Fibroblast of lung (primary cell): ENCODE measurements at regions not wholly inside any gene's neighbourhood (a gene's known extent, or its start where the extent isn't known, plus 50 kb on each side); places are given as distances from the start of the nearest gene placed in this dataset.

Experiments used
- DNase-seq, 2 donors: peaks; one replicate each; pipeline versions ENCODE4 v3.0.0 to v3.0.0-alpha.2; 2010; ENCODE audit warnings: low read depth in 2 of 2
- H2AFZ ChIP-seq: 2 replicates; pipeline ENCODE4 v1.5.1; 2012; ENCODE audit warnings: low read length, control low read depth, inconsistent platforms
- H3K27ac ChIP-seq: 2 replicates; pipeline ENCODE4 v1.5.1; 2011; ENCODE audit warnings: low read length, control low read depth; ENCODE audit not compliant: insufficient read depth
- H3K27me3 ChIP-seq: 2 replicates; pipeline ENCODE4 v1.5.1; 2011; ENCODE audit warnings: mild to moderate bottlenecking, low read length; ENCODE audit not compliant: control insufficient read depth, insufficient read depth
- H3K36me3 ChIP-seq: 2 replicates; pipeline ENCODE4 v1.5.1; 2011; ENCODE audit warnings: low read length; ENCODE audit not compliant: control insufficient read depth, insufficient read depth
- H3K4me1 ChIP-seq: 2 replicates; pipeline ENCODE4 v1.5.1; 2011; ENCODE audit warnings: low read length; ENCODE audit not compliant: control insufficient read depth, insufficient read depth; ENCODE audit errors: extremely low read depth
- H3K4me2 ChIP-seq: 2 replicates; pipeline ENCODE4 v1.5.1; 2011; ENCODE audit warnings: low read length, control low read depth; ENCODE audit not compliant: insufficient read depth; ENCODE audit errors: extremely low read depth
- H3K4me3 ChIP-seq, 4 experiments: fragments of 200-600 bp in 1 of 4; sonication (generic) in 1 of 4; replicated peaks in 1 of 4; 2 replicates each; pipeline ENCODE4 v1.5.1; 2011 to 2016; ENCODE audit warnings: low read length in 4 of 4, low read depth in 3 of 4, mild to moderate bottlenecking in 3 of 4, control low read depth in 2 of 4, inconsistent platforms in 1 of 4, mixed read lengths in 1 of 4; ENCODE audit not compliant: insufficient read depth in 1 of 4; ENCODE audit errors: control extremely low read depth in 1 of 4
- H3K79me2 ChIP-seq: 2 replicates; pipeline ENCODE4 v1.5.1; 2012; ENCODE audit warnings: mild to moderate bottlenecking, low read length, inconsistent platforms; ENCODE audit not compliant: control insufficient read depth, insufficient read depth
- H3K9ac ChIP-seq: 2 replicates; pipeline ENCODE4 v1.5.1; 2011; ENCODE audit warnings: mild to moderate bottlenecking, low read length, control low read depth; ENCODE audit not compliant: insufficient read depth
- H3K9me3 ChIP-seq: 2 replicates; pipeline ENCODE4 v1.5.1; 2012; ENCODE audit warnings: low read depth, low read length; ENCODE audit not compliant: control insufficient read depth, insufficient read depth
- H4K20me1 ChIP-seq: 2 replicates; pipeline ENCODE4 v1.5.1; 2011; ENCODE audit warnings: low read length; ENCODE audit not compliant: control insufficient read depth, insufficient read depth; ENCODE audit errors: extremely low read depth
- CTCF ChIP-seq, 2 donors: IDR thresholded peaks in 1 of 2; conservative IDR thresholded peaks in 1 of 2; 1 replicate in 1 of 2; 2 replicates in 1 of 2; pipeline ENCODE4 v1.5.1; 2011 to 2012; ENCODE audit warnings: low read length in 2 of 2, control low read depth in 1 of 2, inconsistent platforms in 1 of 2, low read depth in 1 of 2, mild to moderate bottlenecking in 1 of 2
- EZH2 ChIP-seq: IDR thresholded peaks from 2 replicates; pipeline ENCODE4 v1.5.1; 2012; ENCODE audit warnings: low read length, control low read depth, mild to moderate bottlenecking; ENCODE audit errors: missing control alignments

- H3K36me3 ChIP-seq, result no peaks in the 10 kb centered on the region
- no peaks in the 10 kb centered on the region for H3K4me1 ChIP-seq
- H3K27me3 ChIP-seq, result no peaks in the 10 kb centered on the region
- H3K4me2 ChIP-seq, result no peak overlapping the region
- H3K79me2 ChIP-seq, result no peaks in the 10 kb centered on the region
- H3K9ac ChIP-seq, result no peak overlapping the region
- no peaks in the 10 kb centered on the region for H3K9me3 ChIP-seq
- TF ChIP-seq EZH2 (no peak), CTCF (conservative IDR thresholded peaks at IDR 0.05 in 1 of 2, IDR thresholded peaks at IDR 0.05 in 1 of 2; ENCODE audit: low read depth in 1 of 2, low read length in 2 of 2) (no peak)
- no peaks in the 10 kb centered on the region for H4K20me1 ChIP-seq
- no peak overlapping the region for H2AFZ ChIP-seq
- H3K4me3 ChIP-seq, result no peak overlapping the region
- no peak for DNase-seq
- H3K27ac ChIP-seq, result no peak overlapping the region
These were observed 436.6 kb upstream of the ADGRL2 start for GRCh38 chr1:81364088-81364487.

- DNase-seq, result no peak
- Histone ChIP-seq H3K9ac (no peak overlapping the region), H3K27ac (no peak overlapping the region), H3K79me2 (no peaks in the 10 kb centered on the region), H3K4me2 (no peak overlapping the region), H3K36me3 (no peaks in the 10 kb centered on the region), H3K4me1 (no peaks in the 10 kb centered on the region), H4K20me1 (no peaks in the 10 kb centered on the region), H3K9me3 (no peaks in the 10 kb centered on the region), H2AFZ (no peak overlapping the region), H3K27me3 (no peaks in the 10 kb centered on the region), H3K4me3 (no peak overlapping the region)
- TF ChIP-seq EZH2 (no peak), CTCF (conservative IDR thresholded peaks at IDR 0.05 in 1 of 2, IDR thresholded peaks at IDR 0.05 in 1 of 2; ENCODE audit: low read depth in 1 of 2, low read length in 2 of 2) (no peak)
These were observed 442.6 kb upstream of the ADGRL2 start for GRCh38 chr1:81358151-81358550.

DNA sequence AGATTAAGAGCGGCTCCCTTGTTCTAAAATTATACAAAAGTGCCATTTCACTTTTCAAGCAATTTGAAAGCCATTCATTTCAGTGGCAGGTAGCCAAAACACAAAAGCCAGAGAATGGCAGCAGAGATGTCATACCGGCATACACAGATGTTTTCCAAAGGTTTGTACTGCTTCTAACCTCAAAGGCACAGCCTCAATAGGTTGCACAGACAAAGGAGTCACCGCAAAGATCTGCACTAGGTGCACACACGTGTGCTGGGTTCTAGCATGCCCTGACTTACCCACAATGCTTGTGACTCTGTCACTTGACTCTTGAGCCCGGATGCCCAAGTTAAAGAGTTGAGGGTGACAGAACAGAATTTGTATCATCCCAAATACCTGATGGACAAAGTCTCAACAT is 448.9 kb upstream of the ADGRL2 start:
- Histone ChIP-seq H2AFZ (no peak overlapping the region), H3K9me3 (no peaks in the 10 kb centered on the region), H3K4me2 (no peak overlapping the region), H3K79me2 (no peaks in the 10 kb centered on the region), H3K4me3 (no peak overlapping the region), H4K20me1 (no peaks in the 10 kb centered on the region), H3K9ac (no peak overlapping the region), H3K4me1 (no peaks in the 10 kb centered on the region), H3K36me3 (no peaks in the 10 kb centered on the region), H3K27ac (no peak overlapping the region), H3K27me3 (no peaks in the 10 kb centered on the region)
- DNase-seq, result no peak
- no peak for TF ChIP-seq CTCF (conservative IDR thresholded peaks at IDR 0.05 in 1 of 2, IDR thresholded peaks at IDR 0.05 in 1 of 2; ENCODE audit: low read depth in 1 of 2, low read length in 2 of 2)
- TF ChIP-seq EZH2, result no peak
